DOHH2 (cell line): ENCODE measurements at regions not wholly inside any gene's neighbourhood (a gene's known extent, or its start where the extent isn't known, plus 50 kb on each side); places are given as distances from the start of the nearest gene placed in this dataset.

Experiments used
- H3F3A ChIP-seq: fragments of 200-600 bp; sonication (generic), shearing (Covaris generic); 2 replicates; pipeline ENCODE4 v1.6.0; 2016; ENCODE audit warnings: antibody characterized with exemption, mild to moderate bottlenecking; ENCODE audit not compliant: control insufficient read depth, insufficient read depth
- H3K27ac ChIP-seq: fragments of 200-600 bp; sonication (generic); 2 replicates; pipeline ENCODE4 v1.5.1; 2014; ENCODE audit warnings: low read depth, mild to moderate bottlenecking, low read length, moderate library complexity
- H3K27me3 ChIP-seq: fragments of 200-600 bp; sonication (generic); 2 replicates; pipeline ENCODE4 v1.6.1; 2014; ENCODE audit warnings: mild to moderate bottlenecking, low read length, mixed read lengths; ENCODE audit not compliant: control insufficient read depth
- H3K36me3 ChIP-seq: fragments of 200-600 bp; sonication (generic); 2 replicates; pipeline ENCODE4 v1.6.1; 2014; ENCODE audit warnings: mild to moderate bottlenecking, low read length, moderate library complexity, mixed read lengths; ENCODE audit not compliant: control insufficient read depth
- H3K4me1 ChIP-seq: fragments of 200-600 bp; sonication (generic); 2 replicates; pipeline ENCODE4 v1.6.1; 2014; ENCODE audit warnings: mild to moderate bottlenecking, low read length, mixed read lengths; ENCODE audit not compliant: control insufficient read depth
- H3K4me2 ChIP-seq: fragments of 200-600 bp; sonication (generic); 2 replicates; pipeline ENCODE4 v1.6.0; 2014; ENCODE audit warnings: mild to moderate bottlenecking, low read length, moderate library complexity
- H3K4me3 ChIP-seq: fragments of 200-600 bp; sonication (generic); 2 replicates; pipeline ENCODE4 v1.5.1; 2014; ENCODE audit warnings: mild to moderate bottlenecking, low read length, mixed read lengths
- H3K79me2 ChIP-seq: fragments of 200-600 bp; sonication (generic); 2 replicates; pipeline ENCODE4 v1.6.1; 2014; ENCODE audit warnings: mild to moderate bottlenecking, low read length, mixed read lengths; ENCODE audit not compliant: control insufficient read depth
- H3K9me2 ChIP-seq: fragments of 200-600 bp; sonication (generic); replicated peaks from 2 replicates; pipeline ENCODE4 v1.6.1; 2014; ENCODE audit warnings: mild to moderate bottlenecking, low read length, mixed read lengths; ENCODE audit not compliant: control insufficient read depth
- H3K9me3 ChIP-seq: fragments of 200-600 bp; sonication (generic); 2 replicates; pipeline ENCODE4 v1.6.1; 2014; ENCODE audit warnings: antibody characterized with exemption, low read length, mixed read lengths; ENCODE audit not compliant: control insufficient read depth, insufficient read depth
- H4K20me1 ChIP-seq: fragments of 200-600 bp; sonication (generic); 2 replicates; pipeline ENCODE4 v1.6.0; 2014; ENCODE audit warnings: low read depth, mild to moderate bottlenecking, antibody characterized with exemption, low read length, moderate library complexity; ENCODE audit not compliant: control insufficient read depth, insufficient read depth
- CTCF ChIP-seq: fragments of 200-600 bp; sonication (generic); IDR thresholded peaks from one replicate; pipeline ENCODE4 v1.5.1; 2014; ENCODE audit warnings: antibody characterized with exemption, mild to moderate bottlenecking, low read depth, low read length; ENCODE audit not compliant: poor library complexity, severe bottlenecking
- EZH2phosphoT487 ChIP-seq: fragments of 200-600 bp; sonication (generic); IDR thresholded peaks from 2 replicates; pipeline ENCODE4 v1.6.1; 2017; ENCODE audit warnings: borderline replicate concordance, mild to moderate bottlenecking, antibody characterized with exemption, low read length, moderate library complexity, mixed read lengths

DNA sequence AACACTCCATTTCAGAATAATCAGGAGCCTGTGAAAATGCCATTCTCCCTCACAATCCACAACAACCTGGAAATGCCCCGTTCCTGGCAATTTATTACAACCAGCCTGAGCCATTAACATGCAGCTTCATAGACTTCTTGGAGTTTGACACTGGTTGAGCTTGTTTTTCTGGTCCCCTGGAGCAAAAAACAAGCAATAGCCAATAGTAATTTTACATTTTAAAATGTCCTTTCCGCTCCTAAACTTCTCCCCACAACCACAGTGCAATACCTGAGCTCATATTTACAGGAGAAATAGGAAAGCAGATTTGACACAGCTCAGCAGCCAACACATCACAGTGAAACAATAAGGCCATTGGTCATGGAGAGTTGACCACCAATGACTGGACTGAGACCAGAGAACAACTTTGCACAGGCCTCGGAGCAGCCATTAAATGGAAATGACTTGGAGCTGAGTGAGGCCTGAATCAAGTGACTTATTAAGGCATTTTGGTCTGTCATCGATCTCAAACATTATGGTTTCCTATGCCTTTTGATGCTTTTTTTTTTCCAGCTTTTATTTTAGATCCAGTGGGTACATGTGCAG, 73.0 kb downstream of the ENC1 start:
- H3K4me3 ChIP-seq, result no peak overlapping the region
- no peaks in the 10 kb centered on the region for H3K27me3 ChIP-seq
- H3K9me2 ChIP-seq, result no peaks in the 10 kb centered on the region; the same call in 1 of the 2 replicates
- H3K36me3 ChIP-seq, result no peaks in the 10 kb centered on the region
- no peaks in the 10 kb centered on the region for H3K9me3 ChIP-seq
- no peaks in the 10 kb centered on the region for H4K20me1 ChIP-seq
- H3K79me2 ChIP-seq, result no peaks in the 10 kb centered on the region
- no peaks in the 10 kb centered on the region for H3F3A ChIP-seq
- H3K4me2 ChIP-seq, result no peak overlapping the region
- TF ChIP-seq EZH2phosphoT487, result no peak
- no peak for TF ChIP-seq CTCF
- no peak overlapping the region for H3K27ac ChIP-seq
- no peaks in the 10 kb centered on the region for H3K4me1 ChIP-seq

DNA sequence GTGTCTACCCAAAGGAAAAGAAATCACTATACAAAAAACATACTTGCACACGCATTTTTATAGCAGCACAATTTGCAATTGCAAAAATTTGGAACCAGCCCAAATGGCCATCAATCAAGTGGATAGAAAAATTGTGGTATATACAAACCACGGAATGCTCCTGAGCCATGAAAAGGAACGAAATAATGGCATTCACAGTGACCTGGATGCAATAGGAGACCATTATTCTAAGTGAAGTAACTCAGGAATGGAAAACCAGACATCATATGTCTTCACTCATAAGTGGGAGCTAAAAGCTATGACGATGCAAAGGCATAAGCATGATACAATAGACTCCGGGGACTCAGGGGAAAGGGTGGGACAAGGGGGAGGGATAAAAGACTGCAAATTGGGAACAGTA, 78.4 kb downstream of the ENC1 start:
- Histone ChIP-seq H3K27ac (no peak overlapping the region), H3F3A (no peaks in the 10 kb centered on the region), H3K4me3 (no peak overlapping the region), H3K36me3 (no peaks in the 10 kb centered on the region), H3K27me3 (no peaks in the 10 kb centered on the region), H3K9me2 (no peaks in the 10 kb centered on the region), H3K4me1 (no peaks in the 10 kb centered on the region), H3K4me2 (no peak overlapping the region), H3K79me2 (no peaks in the 10 kb centered on the region), H3K9me3 (no peaks in the 10 kb centered on the region), H4K20me1 (no peaks in the 10 kb centered on the region)
- TF ChIP-seq EZH2phosphoT487 (no peak), CTCF (no peak)

- Histone ChIP-seq H3K9me2 (no peaks in the 10 kb centered on the region), H3K27me3 (no peaks in the 10 kb centered on the region), H3K79me2 (no peaks in the 10 kb centered on the region), H3K4me1 (no peaks in the 10 kb centered on the region), H3K27ac (no peak overlapping the region), H3K9me3 (no peaks in the 10 kb centered on the region), H3K36me3 (no peaks in the 10 kb centered on the region), H3K4me3 (no peak overlapping the region), H4K20me1 (no peaks in the 10 kb centered on the region), H3K4me2 (no peak overlapping the region), H3F3A (no peaks in the 10 kb centered on the region)
- no peak for TF ChIP-seq CTCF
- TF ChIP-seq EZH2phosphoT487, result no peak
Measured at GRCh38 chr5:74560245-74560644, 80.3 kb downstream of the ENC1 start.
